CD14-positive monocyte (primary cell): ENCODE measurements at regions not wholly inside any gene's neighbourhood (a gene's known extent, or its start where the extent isn't known, plus 50 kb on each side); places are given as distances from the start of the nearest gene placed in this dataset.

Source experiments
- DNase-seq, 3 donors: peaks; one replicate each; pipeline ENCODE4 v3.0.0-alpha.2; 2011 to 2022
- H2AFZ ChIP-seq: 2 replicates; pipeline ENCODE4 v1.6.0; 2012; ENCODE audit warnings: mild to moderate bottlenecking, low read depth, low read length, inconsistent platforms; ENCODE audit not compliant: insufficient read depth, poor library complexity, severe bottlenecking
- H3K27ac ChIP-seq, 2 donors: 1 replicate in 1 of 2; 2 replicates in 1 of 2; pipeline ENCODE4 v1.5.1; 2012 to 2013; ENCODE audit warnings: low read length in 2 of 2, control low read depth in 1 of 2, inconsistent platforms in 1 of 2, low read depth in 1 of 2, mild to moderate bottlenecking in 1 of 2
- H3K27me3 ChIP-seq, 2 donors: one replicate each; pipeline versions ENCODE4 v1.6.0 to v1.6.1; 2011 to 2013; ENCODE audit warnings: low read length in 2 of 2; ENCODE audit not compliant: control insufficient read depth in 2 of 2, insufficient read depth in 2 of 2
- H3K36me3 ChIP-seq, 2 donors: replicated peaks in 1 of 2; 1 replicate in 1 of 2; 2 replicates in 1 of 2; pipeline versions ENCODE4 v1.5.1 to v1.6.1; 2012 to 2013; ENCODE audit warnings: low read length in 2 of 2, control low read depth in 1 of 2, inconsistent platforms in 1 of 2, mild to moderate bottlenecking in 1 of 2; ENCODE audit not compliant: insufficient read depth in 2 of 2, control insufficient read depth in 1 of 2
- H3K4me1 ChIP-seq, 2 donors: 1 replicate in 1 of 2; 2 replicates in 1 of 2; pipeline versions ENCODE4 v1.5.1 to v1.6.1; 2012 to 2013; ENCODE audit warnings: low read length in 2 of 2, control low read depth in 1 of 2, inconsistent platforms in 1 of 2, mild to moderate bottlenecking in 1 of 2, moderate library complexity in 1 of 2; ENCODE audit not compliant: insufficient read depth in 2 of 2, control insufficient read depth in 1 of 2
- H3K4me2 ChIP-seq: replicated peaks from 2 replicates; pipeline ENCODE3; 2012; ENCODE audit warnings: low read length, moderate library complexity, mild to moderate bottlenecking; ENCODE audit not compliant: poor library complexity, severe bottlenecking; ENCODE audit errors: extremely low read depth
- H3K4me3 ChIP-seq, 3 experiments: fragments of 200-600 bp in 1 of 3; sonication (generic) in 1 of 3; replicated peaks in 1 of 3; 1 replicate in 2 of 3; 2 replicates in 1 of 3; pipeline ENCODE4 v1.5.1; 2011 to 2013; ENCODE audit warnings: low read length in 3 of 3, mild to moderate bottlenecking in 3 of 3, control low read depth in 2 of 3, low read depth in 2 of 3, inconsistent platforms in 1 of 3, moderate library complexity in 1 of 3
- H3K79me2 ChIP-seq: 2 replicates; pipeline ENCODE4 v1.6.0; 2012; ENCODE audit warnings: mild to moderate bottlenecking, control low read depth, inconsistent platforms, low read length, moderate library complexity; ENCODE audit not compliant: insufficient read depth
- H3K9ac ChIP-seq: 2 replicates; pipeline ENCODE4 v1.6.0; 2017; ENCODE audit warnings: low read length, mild to moderate bottlenecking; ENCODE audit not compliant: insufficient read depth, poor library complexity, severe bottlenecking
- H3K9me3 ChIP-seq, 2 donors: replicated peaks in 1 of 2; 1 replicate in 1 of 2; 2 replicates in 1 of 2; pipeline versions ENCODE4 v1.5.1 to v1.6.1; 2012 to 2013; ENCODE audit warnings: low read length in 2 of 2, control low read depth in 1 of 2; ENCODE audit not compliant: control insufficient read depth in 1 of 2, insufficient read depth in 1 of 2
- H4K20me1 ChIP-seq: 2 replicates; pipeline ENCODE4 v1.6.0; 2012; ENCODE audit warnings: mild to moderate bottlenecking, low read length, control low read depth, moderate library complexity; ENCODE audit not compliant: insufficient read depth
- H3K27ac Mint-ChIP-seq, 7 donors: one replicate each; pipeline ENCODE4 v1.8.0; 2020; ENCODE audit warnings: mild to moderate bottlenecking in 7 of 7, mixed read lengths in 7 of 7, moderate library complexity in 6 of 7, inconsistent platforms in 2 of 7
- H3K27me3 Mint-ChIP-seq, 3 donors: one replicate each; pipeline ENCODE4 v1.8.0; 2021 to 2022; ENCODE audit warnings: low read depth in 3 of 3, mild to moderate bottlenecking in 3 of 3, mixed read lengths in 3 of 3, moderate library complexity in 3 of 3, inconsistent platforms in 1 of 3
- H3K36me3 Mint-ChIP-seq, 2 donors: one replicate each; pipeline ENCODE4 v1.8.0; 2020; ENCODE audit warnings: mixed read lengths in 2 of 2, inconsistent platforms in 1 of 2, mild to moderate bottlenecking in 1 of 2
- H3K4me1 Mint-ChIP-seq: one replicate; pipeline ENCODE4 v1.8.0; 2020; ENCODE audit warnings: mild to moderate bottlenecking, mixed read lengths
- H3K4me3 Mint-ChIP-seq, 2 donors: one replicate each; pipeline ENCODE4 v1.8.0; 2020; ENCODE audit warnings: mild to moderate bottlenecking in 2 of 2, mixed read lengths in 2 of 2, moderate library complexity in 1 of 2
- H3K9me3 Mint-ChIP-seq, 7 donors: one replicate each; pipeline ENCODE4 v1.8.0; 2020 to 2022; ENCODE audit warnings: mixed read lengths in 7 of 7, mild to moderate bottlenecking in 6 of 7, moderate library complexity in 6 of 7, inconsistent platforms in 2 of 7
- CTCF ChIP-seq: fragments of 200-600 bp; IDR thresholded peaks from one replicate; pipeline ENCODE4 v1.8.0; 2022; ENCODE audit warnings: antibody characterized with exemption, mild to moderate bottlenecking
- WGBS: methylation state at CpG from one replicate; pipeline ENCODE4 v1.1.5; 2013; ENCODE audit warnings: missing lambda C conversion rate; ENCODE audit not compliant: insufficient coverage; 5-methylcytosine and 5-hydroxymethylcytosine counted together
- intact Hi-C, 2 donors: fragments of 100-400 bp; cut with micrococcal nuclease; formaldehyde crosslinking; loops; one replicate each; pipeline versions ENCODE4 v1.15.0 to v1.15.1; 2023

DNA sequence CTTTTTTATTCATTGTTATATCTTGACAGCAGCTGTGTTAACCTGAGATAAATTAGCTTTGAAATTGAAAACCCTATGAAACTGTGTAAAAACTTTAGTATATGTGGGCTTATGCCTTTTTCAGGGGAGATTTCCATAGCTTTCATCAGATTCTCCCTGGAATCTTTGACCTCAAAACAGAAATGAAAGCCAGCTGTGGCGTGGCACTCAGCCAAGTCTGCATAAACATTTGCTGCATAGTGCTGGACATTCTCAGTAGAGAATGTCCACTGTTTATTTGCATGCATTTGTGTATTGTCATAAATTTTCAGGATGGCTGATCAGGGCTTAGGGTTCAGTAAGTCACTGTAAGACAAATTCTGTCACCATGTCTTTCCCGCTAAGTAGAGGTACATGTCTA lies 115.3 kb upstream of the NAP1L1 start:
- no peak for TF ChIP-seq CTCF
- Mint-ChIP-seq H3K9me3 (peaks cover 17 to 46% (median 37%) of the 10 kb centered on the region in 7 donors), H3K27ac (no peak overlapping the region), H3K4me3 (no peak overlapping the region), H3K4me1 (no peaks in the 10 kb centered on the region), H3K27me3 (peaks cover 0 to 3% (median 2%) of the 10 kb centered on the region in 3 donors), H3K36me3 (no peaks in the 10 kb centered on the region)
- H3K4me2 ChIP-seq: no peak overlapping the region
- no peak for DNase-seq
- H3K27ac ChIP-seq: no peak overlapping the region
- H4K20me1 ChIP-seq: no peaks in the 10 kb centered on the region
- intact Hi-C loops: no loop called here
- H3K79me2 ChIP-seq: no peaks in the 10 kb centered on the region
- H3K36me3 ChIP-seq: no peaks in the 10 kb centered on the region
- no peak overlapping the region for H3K4me3 ChIP-seq
- H3K27me3 ChIP-seq: no peaks in the 10 kb centered on the region
- no peak overlapping the region for H2AFZ ChIP-seq
- no peaks in the 10 kb centered on the region for H3K4me1 ChIP-seq
- WGBS: 100% methylated on average over 2 of the region's 2 CpGs
- no peak overlapping the region for H3K9ac ChIP-seq
- peaks cover 13 to 28% of the 10 kb centered on the region in 2 donors for H3K9me3 ChIP-seq

- Mint-ChIP-seq H3K27ac (no peak overlapping the region), H3K4me3 (no peak overlapping the region), H3K36me3 (no peaks in the 10 kb centered on the region), H3K27me3 (peaks cover 0 to 2% (median under 1%) of the 10 kb centered on the region in 3 donors), H3K4me1 (no peaks in the 10 kb centered on the region), H3K9me3 (peaks cover 19 to 48% (median 36%) of the 10 kb centered on the region in 7 donors)
- peaks cover 13 to 28% of the 10 kb centered on the region in 2 donors for H3K9me3 ChIP-seq
- no peak for TF ChIP-seq CTCF
- intact Hi-C loops: no loop called here
- no peak for DNase-seq
- no peaks in the 10 kb centered on the region for H3K4me1 ChIP-seq
- no peak overlapping the region for H3K9ac ChIP-seq
- H3K4me2 ChIP-seq: no peak overlapping the region
- no peaks in the 10 kb centered on the region for H3K79me2 ChIP-seq
- H3K27ac ChIP-seq: no peak overlapping the region
- H3K27me3 ChIP-seq: no peaks in the 10 kb centered on the region
- no CpG with 5 or more reads among the region's 1 CpG for WGBS
- no peaks in the 10 kb centered on the region for H4K20me1 ChIP-seq
- H3K4me3 ChIP-seq: no peak overlapping the region
- no peaks in the 10 kb centered on the region for H3K36me3 ChIP-seq
- H2AFZ ChIP-seq: no peak overlapping the region
Observed at GRCh38 chr12:76198839-76199238, 114.4 kb upstream of the NAP1L1 start.
